Gastrocnemius medialis (tissue), 4 donors: ENCODE measurements at regions not wholly inside any gene's neighbourhood (a gene's known extent, or its start where the extent isn't known, plus 50 kb on each side); places are given as distances from the start of the nearest gene placed in this dataset.

Source experiments
- ATAC-seq, 2 donors: fragments of 150-250 bp; one replicate each; pipeline ENCODE4 v1.9.1; 2016
- DNase-seq, 2 donors: peaks; one replicate each; pipeline ENCODE4 v3.0.0-alpha.2; 2019
- H3K27ac ChIP-seq, 4 donors: fragments of 200-600 bp; sonication (generic); 1 replicate in 1 of 4; 2 replicates in 3 of 4; pipeline ENCODE4 v1.5.1; 2016 to 2018; ENCODE audit warnings: mild to moderate bottlenecking in 2 of 4, moderate library complexity in 1 of 4
- H3K27me3 ChIP-seq, 3 donors: fragments of 200-600 bp; sonication (generic) in 2 of 3; 1 replicate in 1 of 3; 2 replicates in 2 of 3; pipeline versions ENCODE4 v1.5.1 to v1.6.0; 2016 to 2019; ENCODE audit warnings: mild to moderate bottlenecking in 1 of 3, moderate library complexity in 1 of 3
- H3K36me3 ChIP-seq, 2 donors: fragments of 200-600 bp; sonication (generic) in 1 of 2; one replicate each; pipeline ENCODE4 v1.5.1; 2017 to 2018
- H3K4me1 ChIP-seq, 2 donors: fragments of 200-600 bp; sonication (generic) in 1 of 2; one replicate each; pipeline ENCODE4 v1.5.1; 2016 to 2017; ENCODE audit warnings: mild to moderate bottlenecking in 2 of 2
- H3K4me3 ChIP-seq, 4 donors: fragments of 200-600 bp; sonication (generic) in 3 of 4; 1 replicate in 1 of 4; 2 replicates in 3 of 4; pipeline ENCODE4 v1.5.1; 2016 to 2019; ENCODE audit warnings: mild to moderate bottlenecking in 2 of 4
- H3K9me3 ChIP-seq, 3 donors: fragments of 200-600 bp; sonication (generic) in 2 of 3; 1 replicate in 1 of 3; 2 replicates in 2 of 3; pipeline ENCODE4 v1.5.1; 2016 to 2019
- CTCF ChIP-seq, 5 experiments: fragments of 450-650 bp in 3 of 5; fragments of 200-600 bp in 2 of 5; sonication (generic) in 2 of 5; IDR thresholded peaks in 4 of 5; conservative IDR thresholded peaks in 1 of 5; 1 replicate in 4 of 5; 2 replicates in 1 of 5; pipeline ENCODE4 v1.5.1; 2016 to 2019; ENCODE audit warnings: antibody characterized with exemption in 5 of 5, mild to moderate bottlenecking in 3 of 5, moderate library complexity in 3 of 5
- POLR2A ChIP-seq, 2 donors: fragments of 450-650 bp; IDR thresholded peaks; one replicate each; pipeline ENCODE4 v1.6.1; 2017; ENCODE audit warnings: antibody characterized with exemption in 2 of 2, mild to moderate bottlenecking in 2 of 2, moderate library complexity in 2 of 2
- in situ Hi-C, 4 donors: fragments of 200-750 bp; cut with MboI; loops; one replicate each; pipeline versions ENCODE4 v1.15.0 to v1.8.0; 2017; ENCODE audit warnings: low sequenced_read_pairs in 4 of 4
- intact Hi-C: fragments of 100-400 bp; cut with DNase I; formaldehyde crosslinking; loops from one replicate; pipeline ENCODE4 v1.15.1; 2023; ENCODE audit warnings: low total_unique reads

DNA sequence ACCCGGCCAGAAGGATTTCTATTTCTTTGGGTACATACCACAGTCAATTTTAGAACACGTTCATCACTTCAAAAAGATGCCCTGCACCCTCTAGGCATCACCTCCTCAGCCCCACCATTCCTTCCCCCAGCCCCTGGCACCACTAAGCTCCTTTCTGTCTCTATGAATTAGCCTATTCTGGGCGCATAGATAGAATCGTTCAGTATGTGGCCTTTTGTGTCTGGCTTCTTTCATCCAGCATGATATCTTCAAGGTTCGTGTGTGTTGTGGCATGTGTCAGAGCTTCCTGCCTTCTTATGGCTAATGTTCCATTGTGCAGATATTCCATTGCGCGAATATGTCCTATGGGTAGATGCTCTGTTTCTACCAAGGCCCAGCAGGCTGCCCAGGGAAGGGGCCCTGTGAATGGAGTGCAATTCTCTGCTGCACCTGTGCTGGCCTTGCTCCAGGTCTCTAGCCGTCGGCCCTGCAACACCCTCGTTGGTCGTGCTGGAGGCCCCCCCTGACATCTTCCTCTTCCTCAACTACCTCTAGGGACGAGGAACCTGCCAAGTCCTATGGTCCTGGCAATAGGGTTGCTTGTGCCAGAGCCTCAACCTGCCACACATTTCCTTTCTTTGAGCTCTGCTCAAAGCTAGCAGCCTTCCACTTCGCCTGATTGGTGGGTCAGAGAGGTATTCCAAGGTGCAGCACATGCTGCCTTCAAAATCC is 113.5 kb downstream of the RIPK4 start:
- Histone ChIP-seq H3K9me3 (no peaks in the 10 kb centered on the region), H3K36me3 (no peaks in the 10 kb centered on the region), H3K4me3 (no peak overlapping the region), H3K4me1 (no peaks in the 10 kb centered on the region), H3K27ac (no peak overlapping the region), H3K27me3 (peaks cover 0 to 2% (median 0%) of the 10 kb centered on the region in 3 donors)
- no peak for TF ChIP-seq CTCF (IDR thresholded peaks at IDR 0.05 in 4 of 5, conservative IDR thresholded peaks at IDR 0.05 in 1 of 5)
- no peak for TF ChIP-seq POLR2A (IDR thresholded peaks at IDR 0.05)
- no peak for ATAC-seq
- intact Hi-C loops (no loop called here), in situ Hi-C loops (loop anchor here in 1 of 4 donors (25.0 kb wide), 1 partner anchor 109 kb away; the partner anchor contains the start of gene RIPK4)
- DNase-seq: no peak

DNA sequence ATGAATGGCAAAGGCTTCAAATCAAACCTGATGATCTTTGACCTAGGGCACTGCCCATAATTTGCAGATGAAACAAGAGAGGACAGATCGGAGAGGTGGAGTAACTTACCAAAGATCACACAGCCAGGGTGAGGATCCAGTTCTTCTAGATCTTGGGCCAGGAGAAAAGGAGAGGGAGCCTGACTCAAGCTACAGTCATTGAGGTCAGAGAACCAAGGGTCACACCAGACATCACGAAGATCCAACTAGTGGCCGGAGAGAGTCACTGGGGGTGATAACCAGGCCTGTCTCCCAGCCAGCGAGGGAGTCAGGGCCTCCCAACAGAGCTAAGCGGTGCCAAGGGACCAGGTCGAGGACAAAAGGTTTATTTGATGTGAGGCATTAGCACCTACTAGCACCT is 115.0 kb downstream of the RIPK4 start:
- Histone ChIP-seq H3K9me3 (no peaks in the 10 kb centered on the region), H3K36me3 (no peaks in the 10 kb centered on the region)
- TF ChIP-seq CTCF (IDR thresholded peaks at IDR 0.05 in 4 of 5, conservative IDR thresholded peaks at IDR 0.05 in 1 of 5) (no peak), POLR2A (IDR thresholded peaks at IDR 0.05) (no peak)

GRCh38 chr21:41651406-41651805 is 115.4 kb downstream of the RIPK4 start:
- Histone ChIP-seq H3K4me1 (no peaks in the 10 kb centered on the region), H3K27ac (no peak overlapping the region), H3K27me3 (peaks cover 0 to 2% (median 0%) of the 10 kb centered on the region in 3 donors), H3K9me3 (no peaks in the 10 kb centered on the region), H3K4me3 (no peak overlapping the region), H3K36me3 (no peaks in the 10 kb centered on the region)
- in situ Hi-C loops (loop anchor here in 1 of 4 donors (25.0 kb wide), 1 partner anchor 111 kb away; the partner anchor contains the start of gene RIPK4), intact Hi-C loops (no loop called here)
- no peak for DNase-seq
- ATAC-seq: no peak
- TF ChIP-seq CTCF (IDR thresholded peaks at IDR 0.05 in 4 of 5, conservative IDR thresholded peaks at IDR 0.05 in 1 of 5): no peak
- TF ChIP-seq POLR2A (IDR thresholded peaks at IDR 0.05): no peak

More for the DNA sequence above, 115.0 kb downstream of the RIPK4 start:
- in situ Hi-C loops: loop anchor here in 1 of 4 donors (25.0 kb wide), 1 partner anchor 110 kb away; the partner anchor contains the start of gene RIPK4
- DNase-seq (no peak), ATAC-seq (no peak)
- intact Hi-C loops: no loop called here
- Histone ChIP-seq H3K4me3 (no peak overlapping the region), H3K4me1 (no peaks in the 10 kb centered on the region), H3K27ac (no peak overlapping the region), H3K27me3 (peaks cover 0 to 2% (median 0%) of the 10 kb centered on the region in 3 donors)

- Histone ChIP-seq H3K4me1 (no peaks in the 10 kb centered on the region), H3K4me3 (no peak overlapping the region), H3K27ac (no peak overlapping the region), H3K27me3 (peaks cover 0 to 2% (median 0%) of the 10 kb centered on the region in 3 donors), H3K9me3 (no peaks in the 10 kb centered on the region), H3K36me3 (no peaks in the 10 kb centered on the region)
- in situ Hi-C loops (loop anchor here in 1 of 4 donors (25.0 kb wide), 1 partner anchor 112 kb away; the partner anchor contains the start of gene RIPK4), intact Hi-C loops (no loop called here)
- ATAC-seq (no peak), DNase-seq (no peak)
- TF ChIP-seq CTCF (IDR thresholded peaks at IDR 0.05 in 4 of 5, conservative IDR thresholded peaks at IDR 0.05 in 1 of 5): no peak
Observed at GRCh38 chr21:41650526-41651145, 116.2 kb downstream of the RIPK4 start.
